ENCODE measurements at regions not wholly inside any gene's neighbourhood (a gene's known extent, or its start where the extent isn't known, plus 50 kb on each side); places are given as distances from the start of the nearest gene placed in this dataset.

GRCh38 chr10:59585046-59585700 lies 124.5 kb downstream of the SLC16A9 start:
- 81% methylated on average over 4 of the region's 4 CpGs; no CpG with 5 or more reads in 1 of the 2 experiments for WGBS, 2 experiments (ENCODE audit: extremely low coverage in 1 of 2, insufficient coverage in 1 of 2, insufficient read length in 1 of 2, insufficient replicate concordance in 2 of 2, low coverage in 1 of 2, low lambda C conversion rate in 2 of 2, missing lambda C conversion rate in 1 of 2)
- no peak for FAIRE-seq
- CTCF ChIA-PET (ENCODE audit: partially characterized antibody), result interaction anchor here (0.6 to 1.6 kb wide), 4 partner anchors 18 to 348 kb away, joined by 3 to 4 read pairs (median 3); no protein-coding TSS in a partner anchor
- TF ChIP-seq RBBP5 (IDR thresholded peaks at IDR 0.05; ENCODE audit: borderline replicate concordance, low read depth, low read length), result no peak
- TF ChIP-seq YY1 (IDR thresholded peaks at IDR 0.05; ENCODE audit: low read depth, low read length), result no peak
- no peak for TF ChIP-seq ATF3 (IDR thresholded peaks at IDR 0.05; ENCODE audit: insufficient read depth, low read depth, low read length)
- no peak for TF ChIP-seq POU5F1 (IDR thresholded peaks at IDR 0.05; ENCODE audit: low read depth, low read length)
- no peak for TF ChIP-seq CBX8 (IDR thresholded peaks at IDR 0.05; ENCODE audit: borderline replicate concordance, low read depth, low read length)
- TF ChIP-seq CHD2 (IDR thresholded peaks at IDR 0.05; ENCODE audit: low read length), result no peak
- TF ChIP-seq CTBP2 (IDR thresholded peaks at IDR 0.05; ENCODE audit: borderline replicate concordance, insufficient read depth, insufficient read length, low read length), result no peak
- no peak for TF ChIP-seq KDM5A (IDR thresholded peaks at IDR 0.05; ENCODE audit: low read length)
- TF ChIP-seq NRF1 (IDR thresholded peaks at IDR 0.05; ENCODE audit: low read depth, low read length), result no peak

More at GRCh38 chr10:59585046-59585700, 124.5 kb downstream of the SLC16A9 start:
- no peak overlapping the region for H2BK5ac ChIP-seq (ENCODE audit: low read depth, low read length)
- H4K8ac ChIP-seq (ENCODE audit: extremely low read depth, insufficient read depth, low read length), result no peak overlapping the region
- H3K4ac ChIP-seq (replicated peaks; ENCODE audit: insufficient read length, low read depth, low read length), result no peak overlapping the region
- H3K36me3 ChIP-seq (ENCODE audit: control insufficient read depth in 2 of 4, insufficient read depth in 4 of 4, low read length in 3 of 4), result no peaks in the 10 kb centered on the region
- no peaks in the 10 kb centered on the region for H3K9me3 ChIP-seq (ENCODE audit: insufficient read depth in 2 of 2, low read depth in 1 of 2, low read length in 1 of 2)
- H3K18ac ChIP-seq (ENCODE audit: extremely low read depth, low read length), result no peak overlapping the region
- no peak overlapping the region for H3K56ac ChIP-seq (replicated peaks; ENCODE audit: insufficient read length, low read depth, low read length)
- no peaks in the 10 kb centered on the region for H3K27me3 ChIP-seq (replicated peaks in 1 of 4; ENCODE audit: control insufficient read depth in 3 of 4, extremely low read depth in 1 of 4, insufficient read depth in 3 of 4, low read length in 3 of 4)
- H2AFZ ChIP-seq (ENCODE audit: low read length), result no peak overlapping the region
- no peak overlapping the region for H2BK12ac ChIP-seq (ENCODE audit: low read depth, low read length)
- no peak overlapping the region for H2AK5ac ChIP-seq (ENCODE audit: low read depth, low read length)
- H3K23ac ChIP-seq (ENCODE audit: insufficient read length), result no peak overlapping the region
- no peaks in the 10 kb centered on the region for H3K79me1 ChIP-seq (ENCODE audit: low read depth, low read length)
- H3K4me2 ChIP-seq (ENCODE audit: insufficient read depth in 1 of 2, low read depth in 2 of 2, low read length in 2 of 2), result no peak overlapping the region
- H4K20me1 ChIP-seq (replicated peaks in 1 of 2; ENCODE audit: control insufficient read depth in 1 of 2, insufficient read depth in 2 of 2, low read length in 2 of 2), result no peaks in the 10 kb centered on the region
- POLR2A ChIA-PET (ENCODE audit: partially characterized antibody), result no interaction called here
- H2BK15ac ChIP-seq (ENCODE audit: low read length), result no peak overlapping the region
- H3K9ac ChIP-seq (replicated peaks in 1 of 4; ENCODE audit: extremely low read depth in 1 of 4, low read depth in 3 of 4, low read length in 3 of 4), result no peak overlapping the region
- H2BK20ac ChIP-seq (ENCODE audit: low read length), result no peak overlapping the region
- H3K14ac ChIP-seq (ENCODE audit: insufficient read length), result no peak overlapping the region
- no peak overlapping the region for H4K91ac ChIP-seq (replicated peaks; ENCODE audit: insufficient read length, low read length)
- no peak for DNase-seq (ENCODE audit: low read depth in 1 of 2, low spot score in 2 of 2)
- no peak overlapping the region for H3K4me3 ChIP-seq (ENCODE audit: extremely low read depth in 1 of 4, insufficient read depth in 2 of 4, low read depth in 3 of 4, low read length in 4 of 4)
- no peak overlapping the region for H2BK120ac ChIP-seq (replicated peaks; ENCODE audit: low read depth, low read length)
- no peaks in the 10 kb centered on the region for H3K23me2 ChIP-seq (ENCODE audit: low read depth, low read length)
- no peak overlapping the region for H3K27ac ChIP-seq (ENCODE audit: low read depth, low read length)
- H3K79me2 ChIP-seq (ENCODE audit: control insufficient read depth in 1 of 2, insufficient read depth in 2 of 2, low read length in 2 of 2), result no peaks in the 10 kb centered on the region
- H4K5ac ChIP-seq (ENCODE audit: insufficient read length, low read depth, low read length), result no peak overlapping the region
- H3K4me1 ChIP-seq (replicated peaks in 1 of 4; ENCODE audit: control insufficient read depth in 3 of 4, insufficient read depth in 4 of 4, low read length in 3 of 4), result no peaks in the 10 kb centered on the region
